T-cell (primary cell): ENCODE measurements at regions not wholly inside any gene's neighbourhood (a gene's known extent, or its start where the extent isn't known, plus 50 kb on each side); places are given as distances from the start of the nearest gene placed in this dataset.

Source experiments
- ATAC-seq, 4 experiments: fragments of 200-7000 bp in 3 of 4; fragments of 150-1000 bp in 1 of 4; cut with Tn5 transposase; replicated peaks in 1 of 4; 1 replicate in 3 of 4; 2 replicates in 1 of 4; pipeline ENCODE4 v1.10.0; 2021; ENCODE audit warnings: moderate library complexity in 3 of 4, mild to moderate bottlenecking in 2 of 4, moderate number of reproducible peaks in 1 of 4
- CTCF ChIA-PET, 2 donors: fragments of 300-600 bp; sonication (Branson Sonifier 250); formaldehyde crosslinking; loops; one replicate each; lab custom pipeline; 2022; ENCODE audit warnings: antibody characterized with exemption in 2 of 2; lab: Charles Lee
- POLR2A ChIA-PET, 2 donors: fragments of 300-600 bp; sonication (Branson Sonifier 250); formaldehyde crosslinking; loops; one replicate each; lab custom pipeline; 2022; ENCODE audit warnings: antibody characterized with exemption in 2 of 2; lab: Charles Lee
- DNase-seq, 35 experiments: peaks; one replicate each; pipeline versions ENCODE4 v3.0.0 to v3.0.0-alpha.2; 2013 to 2023
- H3K27ac ChIP-seq: one replicate; pipeline ENCODE4 v1.5.1; 2013; ENCODE audit warnings: low read length
- H3K27me3 ChIP-seq, 2 experiments: replicated peaks in 1 of 2; 1 replicate in 1 of 2; 2 replicates in 1 of 2; pipeline versions ENCODE4 v1.6.1 to v1.7.0; 2013; ENCODE audit warnings: low read length in 1 of 2, mixed read lengths in 1 of 2; ENCODE audit not compliant: control insufficient read depth in 2 of 2, insufficient read depth in 2 of 2; ENCODE audit errors: extremely low read depth in 1 of 2
- H3K36me3 ChIP-seq, 2 donors: 1 replicate in 1 of 2; 2 replicates in 1 of 2; pipeline versions ENCODE4 v1.6.1 to v1.7.0; 2013; ENCODE audit warnings: low read length in 1 of 2; ENCODE audit not compliant: control insufficient read depth in 2 of 2, insufficient read depth in 1 of 2; ENCODE audit errors: extremely low read depth in 1 of 2
- H3K4me1 ChIP-seq, 2 experiments: 1 replicate in 1 of 2; 2 replicates in 1 of 2; pipeline versions ENCODE4 v1.6.1 to v1.7.0; 2013; ENCODE audit warnings: low read length in 2 of 2, mixed read lengths in 1 of 2; ENCODE audit not compliant: insufficient read depth in 2 of 2, control insufficient read depth in 1 of 2; ENCODE audit errors: extremely low read depth in 1 of 2
- H3K4me3 ChIP-seq, 2 donors: 1 replicate in 1 of 2; 2 replicates in 1 of 2; pipeline versions ENCODE4 v1.5.1 to v1.7.0; 2013; ENCODE audit warnings: mild to moderate bottlenecking in 2 of 2, low read length in 1 of 2, moderate library complexity in 1 of 2; ENCODE audit not compliant: control insufficient read depth in 1 of 2; ENCODE audit errors: extremely low read depth in 1 of 2
- H3K9me3 ChIP-seq: 2 replicates; pipeline ENCODE4 v1.7.0; 2013
- H3K27ac Mint-ChIP-seq, 2 donors: one replicate each; pipeline ENCODE4 v1.8.0; 2020 to 2021; ENCODE audit warnings: mild to moderate bottlenecking in 2 of 2, mixed read lengths in 2 of 2
- H3K27me3 Mint-ChIP-seq, 2 donors: one replicate each; pipeline ENCODE4 v1.8.0; 2021 to 2022; ENCODE audit warnings: mixed read lengths in 2 of 2
- H3K36me3 Mint-ChIP-seq: one replicate; pipeline ENCODE4 v1.8.0; 2021; ENCODE audit warnings: mixed read lengths
- H3K4me1 Mint-ChIP-seq, 3 donors: one replicate each; pipeline ENCODE4 v1.8.0; 2020 to 2022; ENCODE audit warnings: mixed read lengths in 3 of 3, mild to moderate bottlenecking in 1 of 3
- H3K4me3 Mint-ChIP-seq, 3 donors: one replicate each; pipeline ENCODE4 v1.8.0; 2020 to 2022; ENCODE audit warnings: mild to moderate bottlenecking in 3 of 3, mixed read lengths in 3 of 3, moderate library complexity in 3 of 3
- H3K9me3 Mint-ChIP-seq, 3 donors: one replicate each; pipeline ENCODE4 v1.8.0; 2020 to 2022; ENCODE audit warnings: mixed read lengths in 3 of 3
- WGBS: methylation state at CpG from one replicate; pipeline ENCODE4 v1.1.5; 2013; ENCODE audit warnings: missing lambda C conversion rate; ENCODE audit not compliant: insufficient coverage; 5-methylcytosine and 5-hydroxymethylcytosine counted together

- no peaks in the 10 kb centered on the region for H3K4me1 ChIP-seq
- WGBS, result 88% methylated on average over 12 of the region's 18 CpGs
- H3K4me3 ChIP-seq, result no peak overlapping the region
- DNase-seq, result no peak
- Mint-ChIP-seq H3K4me1 (no peaks in the 10 kb centered on the region), H3K4me3 (no peak overlapping the region), H3K27ac (no peak overlapping the region), H3K36me3 (no peaks in the 10 kb centered on the region), H3K27me3 (peaks cover under 1 to 18% of the 10 kb centered on the region in 2 donors), H3K9me3 (no peaks in the 10 kb centered on the region)
- H3K27me3 ChIP-seq, result peaks cover 0 to 16% of the 10 kb centered on the region in 2 experiments
- H3K27ac ChIP-seq, result no peak overlapping the region
- CTCF ChIA-PET, result no interaction called here
- no peak for ATAC-seq
- POLR2A ChIA-PET, result no interaction called here
- no peaks in the 10 kb centered on the region for H3K9me3 ChIP-seq
- H3K36me3 ChIP-seq, result no peaks in the 10 kb centered on the region
Measured at GRCh38 chr6:167240034-167240541, 51.0 kb upstream of the UNC93A start.
